Stimulated activated CD4-positive, alpha-beta T cell treated with anti-CD3 and anti-CD28 coated beads, Interleukin-4, amount 100 ng/mL, for 48 hours (primary cell): ENCODE measurements at regions not wholly inside any gene's neighbourhood (a gene's known extent, or its start where the extent isn't known, plus 50 kb on each side); places are given as distances from the start of the nearest gene placed in this dataset.

ENCODE experiments used
- DNase-seq, 2 donors: peaks; one replicate each; pipeline ENCODE4 v3.0.0-alpha.2; 2020; ENCODE audit warnings: low read depth in 2 of 2

DNA sequence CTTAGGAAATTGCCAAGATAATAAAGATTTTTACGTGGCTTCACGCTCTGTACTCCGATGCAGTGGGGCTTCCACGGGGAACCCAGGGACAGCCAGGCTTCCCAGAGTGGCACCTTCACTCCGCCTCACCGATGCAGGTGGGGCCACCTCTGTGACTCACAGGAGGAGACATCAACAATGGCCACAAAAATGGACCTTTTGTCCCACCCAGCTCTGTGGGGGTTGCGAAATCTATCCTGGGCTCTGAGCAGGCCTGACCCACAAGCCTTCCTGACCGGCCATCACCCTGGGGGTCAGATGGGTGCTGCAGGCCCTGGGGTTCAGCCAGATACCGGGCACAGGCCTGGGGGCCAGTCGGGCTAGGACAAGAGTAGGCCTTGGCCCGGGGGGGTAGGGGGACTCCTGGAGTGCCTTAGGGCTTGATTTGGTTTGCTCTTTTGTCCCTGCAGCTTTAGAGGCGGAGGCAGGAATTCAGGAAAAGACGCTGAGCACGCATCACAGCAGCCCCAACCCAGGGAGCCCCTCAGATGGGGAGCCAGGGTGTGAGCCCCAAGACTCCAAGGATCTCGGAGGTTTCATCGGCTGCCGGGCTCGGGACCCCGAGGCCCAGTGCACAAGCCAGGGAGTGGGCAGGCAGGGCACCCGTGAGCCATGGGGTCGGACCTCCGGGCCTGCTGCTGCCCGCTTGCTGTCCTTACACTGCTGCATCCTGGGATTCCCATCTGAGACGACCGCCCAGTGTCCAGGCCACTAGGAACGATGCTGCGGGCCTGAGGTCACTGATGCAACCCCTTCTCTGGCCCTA is 136.5 kb upstream of the NKX1-1 start:
- no peak for DNase-seq

GRCh38 chr4:1542226-1542490 is 135.9 kb upstream of the NKX1-1 start:
- DNase-seq = no peak

GRCh38 chr4:1541449-1542225 is 135.4 kb upstream of the NKX1-1 start:
- DNase-seq = no peak

DNA sequence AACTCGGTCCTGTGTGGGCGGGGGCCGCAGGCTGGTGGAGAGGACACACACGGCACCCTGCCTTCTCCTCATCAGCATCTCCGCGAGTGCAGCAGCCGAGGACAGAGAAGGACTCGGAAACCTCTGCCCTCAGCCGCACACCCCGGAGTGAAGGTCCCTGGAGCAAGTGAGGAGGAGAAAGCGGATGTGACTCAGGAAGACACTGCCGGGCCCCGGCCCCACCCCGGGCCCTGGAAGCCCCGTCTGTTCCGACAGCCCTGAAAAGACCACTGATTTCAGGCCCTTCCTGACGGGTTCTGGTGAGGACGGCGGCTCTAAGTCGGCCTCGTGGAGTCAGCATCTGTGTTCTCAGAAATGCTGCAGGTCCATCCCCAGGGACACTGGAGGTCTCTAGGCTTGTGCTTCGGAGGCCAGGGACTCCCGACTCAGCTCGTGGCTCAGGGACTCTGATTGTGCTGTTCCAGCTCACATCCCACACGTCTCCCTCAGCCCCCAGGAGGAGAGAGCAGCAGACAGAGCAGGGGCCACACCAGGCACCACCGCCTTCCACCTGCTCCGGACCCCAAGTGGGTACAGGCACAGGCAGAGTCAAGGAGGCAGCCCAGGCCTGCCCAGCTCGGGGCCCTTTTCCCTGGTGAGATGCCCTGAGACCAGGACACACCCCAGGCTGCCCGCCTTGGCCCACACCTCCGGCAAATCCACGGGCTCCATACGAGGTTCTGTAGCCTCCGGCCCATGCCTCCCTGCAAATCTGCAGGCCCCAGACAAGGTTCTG is 134.5 kb upstream of the NKX1-1 start:
- no peak for DNase-seq

DNA sequence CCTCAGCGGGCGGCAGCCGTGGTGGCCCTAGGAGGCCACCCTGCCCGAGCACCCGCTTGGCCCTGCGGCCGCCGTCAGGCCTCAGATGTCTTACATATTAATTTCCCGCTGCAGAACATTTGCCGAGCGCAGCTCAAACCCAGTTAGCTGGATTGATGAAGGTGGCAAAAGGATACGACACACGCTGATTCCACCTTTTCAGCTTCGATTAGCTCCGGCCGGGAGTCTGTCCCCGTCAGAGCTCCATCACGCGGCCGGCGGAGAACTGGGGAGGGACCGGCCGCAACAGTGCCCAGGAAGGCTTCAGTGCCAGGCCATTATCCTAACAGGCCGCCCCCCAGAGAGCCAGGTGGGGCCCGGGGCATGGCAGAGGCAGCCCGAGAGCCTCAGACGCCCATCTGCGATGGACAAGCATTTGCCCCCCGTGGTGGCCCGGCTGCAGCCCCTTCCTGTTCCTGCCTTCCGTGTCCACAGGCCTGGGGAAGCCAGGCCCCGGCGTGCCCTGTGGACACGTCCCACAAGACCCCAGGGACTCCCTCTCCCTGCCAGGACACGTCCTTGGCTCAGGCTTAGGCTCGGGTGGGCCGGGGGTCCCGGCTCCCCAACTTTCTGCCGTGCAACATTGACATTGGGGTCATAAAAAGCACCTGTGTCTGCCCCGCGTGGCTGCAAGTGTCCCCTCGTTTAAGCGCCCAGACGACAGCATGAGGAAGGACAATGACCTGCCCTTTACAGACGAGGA is 133.8 kb upstream of the NKX1-1 start:
- DNase-seq = no peak

GRCh38 chr4:1538941-1539772 is 132.9 kb upstream of the NKX1-1 start:
- no peak for DNase-seq

GRCh38 chr4:1538096-1538410 is 131.8 kb upstream of the NKX1-1 start:
- DNase-seq = no peak

DNA sequence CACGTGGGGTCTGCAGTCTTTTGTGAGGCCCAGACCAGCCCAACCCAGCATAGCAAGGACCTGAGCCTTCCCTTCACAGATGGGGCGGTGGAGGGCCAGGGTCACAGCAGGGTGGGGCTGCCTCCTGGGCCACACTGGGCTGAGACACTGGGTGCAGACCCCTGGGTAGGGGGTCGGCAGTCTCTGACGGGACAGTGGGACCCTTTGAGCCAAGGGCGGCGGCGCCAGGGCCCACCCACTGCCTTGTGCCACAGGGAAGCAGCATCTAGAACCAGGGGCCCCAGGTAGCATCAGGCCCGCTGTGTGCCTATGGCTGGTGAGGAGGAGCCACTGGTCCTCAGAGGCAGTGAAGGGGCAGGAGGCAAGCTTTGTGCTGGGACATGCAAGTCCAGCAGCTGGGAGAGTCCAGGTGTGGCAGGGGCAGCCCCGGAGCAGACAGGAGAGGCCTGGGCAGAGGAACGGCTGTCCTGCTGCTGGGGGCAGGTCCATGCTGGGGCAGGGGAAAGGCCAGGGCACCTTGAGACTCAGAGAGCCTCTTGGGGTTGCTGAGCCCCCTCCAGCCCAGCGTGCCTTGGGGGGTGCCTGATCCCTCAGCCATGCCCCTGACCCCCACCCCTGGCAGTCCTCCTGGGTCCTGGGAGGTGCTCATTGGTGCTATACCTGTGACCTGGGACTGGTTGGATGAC is 131.3 kb upstream of the NKX1-1 start:
- DNase-seq = no peak

DNA sequence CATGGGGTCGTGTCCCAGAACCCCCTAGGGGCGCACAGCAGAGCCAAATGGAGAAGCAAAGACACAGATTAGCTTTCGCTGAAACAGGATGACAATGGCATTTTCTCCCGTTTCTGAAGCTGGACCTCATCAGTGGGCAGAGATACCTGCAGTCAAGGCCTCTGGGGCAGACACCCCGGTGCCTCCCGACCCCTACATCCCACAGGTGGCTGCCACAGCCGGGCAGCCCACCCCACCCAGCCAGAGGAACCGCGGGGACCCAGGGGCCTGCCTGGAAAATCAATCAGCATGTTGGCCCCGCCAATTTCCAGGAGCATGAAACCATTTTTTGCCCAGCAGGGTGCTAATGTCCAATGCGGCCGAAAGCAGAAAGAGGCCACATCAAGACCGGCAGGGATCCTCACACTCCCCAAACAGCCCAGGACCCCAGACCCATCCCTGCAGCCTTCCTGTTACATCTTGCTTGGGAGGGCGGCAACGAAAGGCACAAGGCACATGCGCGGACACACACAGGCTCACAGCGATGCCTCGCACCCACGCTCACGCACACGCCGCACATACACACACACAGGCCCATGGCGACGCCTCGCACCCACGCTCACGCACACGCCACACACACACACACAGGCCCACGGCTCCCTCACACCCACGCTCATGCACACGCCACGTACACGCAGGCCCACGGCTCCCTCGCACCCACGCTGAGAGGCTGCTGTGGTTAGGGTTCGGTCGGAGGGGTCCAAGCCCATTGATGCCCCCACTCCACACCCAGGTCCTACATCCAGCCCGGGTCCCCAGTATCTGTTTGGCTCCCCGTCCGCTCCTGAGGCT is 130.6 kb upstream of the NKX1-1 start:
- DNase-seq = no peak

GRCh38 chr4:1535926-1536578 is 129.8 kb upstream of the NKX1-1 start:
- DNase-seq = no peak

GRCh38 chr4:1534876-1535526 is 128.8 kb upstream of the NKX1-1 start:
- no peak for DNase-seq

- DNase-seq = no peak
Observed at GRCh38 chr4:1534095-1534872, 128.0 kb upstream of the NKX1-1 start.

GRCh38 chr4:1533501-1534064 is 127.3 kb upstream of the NKX1-1 start:
- no peak for DNase-seq

- DNase-seq = no peak
Observed at GRCh38 chr4:1532549-1533395, 126.5 kb upstream of the NKX1-1 start.

- DNase-seq = no peak
Observed at GRCh38 chr4:1531683-1532548, 125.7 kb upstream of the NKX1-1 start.

DNA sequence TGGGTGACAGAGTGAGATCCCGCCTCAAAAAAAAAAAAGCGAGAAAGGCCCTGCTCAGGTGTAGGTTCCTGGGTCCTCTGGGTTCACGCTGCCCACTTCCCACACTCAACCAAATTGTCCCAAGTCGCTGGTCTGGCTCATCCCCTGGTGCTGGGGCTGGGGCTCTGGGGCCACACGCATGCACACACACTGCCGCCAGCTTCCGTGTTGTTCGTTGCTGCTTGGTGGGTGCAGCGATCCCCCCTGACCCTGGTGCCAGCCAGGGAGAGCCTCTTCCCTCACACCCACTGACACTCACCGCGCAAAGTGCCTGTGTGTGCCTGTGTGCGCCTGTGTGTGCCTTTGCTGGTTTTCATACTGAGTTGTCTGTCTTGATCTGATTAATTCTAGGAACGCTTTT is 124.1 kb upstream of the NKX1-1 start:
- no peak for DNase-seq
